CD14-positive monocyte (primary cell): ENCODE measurements at regions not wholly inside any gene's neighbourhood (a gene's known extent, or its start where the extent isn't known, plus 50 kb on each side); places are given as distances from the start of the nearest gene placed in this dataset.

Experiments used
- DNase-seq, 3 donors: peaks; one replicate each; pipeline ENCODE4 v3.0.0-alpha.2; 2011 to 2022
- H2AFZ ChIP-seq: 2 replicates; pipeline ENCODE4 v1.6.0; 2012; ENCODE audit warnings: mild to moderate bottlenecking, low read depth, low read length, inconsistent platforms; ENCODE audit not compliant: insufficient read depth, poor library complexity, severe bottlenecking
- H3K27ac ChIP-seq, 2 donors: 1 replicate in 1 of 2; 2 replicates in 1 of 2; pipeline ENCODE4 v1.5.1; 2012 to 2013; ENCODE audit warnings: low read length in 2 of 2, control low read depth in 1 of 2, inconsistent platforms in 1 of 2, low read depth in 1 of 2, mild to moderate bottlenecking in 1 of 2
- H3K27me3 ChIP-seq, 2 donors: one replicate each; pipeline versions ENCODE4 v1.6.0 to v1.6.1; 2011 to 2013; ENCODE audit warnings: low read length in 2 of 2; ENCODE audit not compliant: control insufficient read depth in 2 of 2, insufficient read depth in 2 of 2
- H3K36me3 ChIP-seq, 2 donors: replicated peaks in 1 of 2; 1 replicate in 1 of 2; 2 replicates in 1 of 2; pipeline versions ENCODE4 v1.5.1 to v1.6.1; 2012 to 2013; ENCODE audit warnings: low read length in 2 of 2, control low read depth in 1 of 2, inconsistent platforms in 1 of 2, mild to moderate bottlenecking in 1 of 2; ENCODE audit not compliant: insufficient read depth in 2 of 2, control insufficient read depth in 1 of 2
- H3K4me1 ChIP-seq, 2 donors: 1 replicate in 1 of 2; 2 replicates in 1 of 2; pipeline versions ENCODE4 v1.5.1 to v1.6.1; 2012 to 2013; ENCODE audit warnings: low read length in 2 of 2, control low read depth in 1 of 2, inconsistent platforms in 1 of 2, mild to moderate bottlenecking in 1 of 2, moderate library complexity in 1 of 2; ENCODE audit not compliant: insufficient read depth in 2 of 2, control insufficient read depth in 1 of 2
- H3K4me2 ChIP-seq: replicated peaks from 2 replicates; pipeline ENCODE3; 2012; ENCODE audit warnings: low read length, moderate library complexity, mild to moderate bottlenecking; ENCODE audit not compliant: poor library complexity, severe bottlenecking; ENCODE audit errors: extremely low read depth
- H3K4me3 ChIP-seq, 3 experiments: fragments of 200-600 bp in 1 of 3; sonication (generic) in 1 of 3; replicated peaks in 1 of 3; 1 replicate in 2 of 3; 2 replicates in 1 of 3; pipeline ENCODE4 v1.5.1; 2011 to 2013; ENCODE audit warnings: low read length in 3 of 3, mild to moderate bottlenecking in 3 of 3, control low read depth in 2 of 3, low read depth in 2 of 3, inconsistent platforms in 1 of 3, moderate library complexity in 1 of 3
- H3K79me2 ChIP-seq: 2 replicates; pipeline ENCODE4 v1.6.0; 2012; ENCODE audit warnings: mild to moderate bottlenecking, control low read depth, inconsistent platforms, low read length, moderate library complexity; ENCODE audit not compliant: insufficient read depth
- H3K9ac ChIP-seq: 2 replicates; pipeline ENCODE4 v1.6.0; 2017; ENCODE audit warnings: low read length, mild to moderate bottlenecking; ENCODE audit not compliant: insufficient read depth, poor library complexity, severe bottlenecking
- H3K9me3 ChIP-seq, 2 donors: replicated peaks in 1 of 2; 1 replicate in 1 of 2; 2 replicates in 1 of 2; pipeline versions ENCODE4 v1.5.1 to v1.6.1; 2012 to 2013; ENCODE audit warnings: low read length in 2 of 2, control low read depth in 1 of 2; ENCODE audit not compliant: control insufficient read depth in 1 of 2, insufficient read depth in 1 of 2
- H4K20me1 ChIP-seq: 2 replicates; pipeline ENCODE4 v1.6.0; 2012; ENCODE audit warnings: mild to moderate bottlenecking, low read length, control low read depth, moderate library complexity; ENCODE audit not compliant: insufficient read depth
- H3K27ac Mint-ChIP-seq, 7 donors: one replicate each; pipeline ENCODE4 v1.8.0; 2020; ENCODE audit warnings: mild to moderate bottlenecking in 7 of 7, mixed read lengths in 7 of 7, moderate library complexity in 6 of 7, inconsistent platforms in 2 of 7
- H3K27me3 Mint-ChIP-seq, 3 donors: one replicate each; pipeline ENCODE4 v1.8.0; 2021 to 2022; ENCODE audit warnings: low read depth in 3 of 3, mild to moderate bottlenecking in 3 of 3, mixed read lengths in 3 of 3, moderate library complexity in 3 of 3, inconsistent platforms in 1 of 3
- H3K36me3 Mint-ChIP-seq, 2 donors: one replicate each; pipeline ENCODE4 v1.8.0; 2020; ENCODE audit warnings: mixed read lengths in 2 of 2, inconsistent platforms in 1 of 2, mild to moderate bottlenecking in 1 of 2
- H3K4me1 Mint-ChIP-seq: one replicate; pipeline ENCODE4 v1.8.0; 2020; ENCODE audit warnings: mild to moderate bottlenecking, mixed read lengths
- H3K4me3 Mint-ChIP-seq, 2 donors: one replicate each; pipeline ENCODE4 v1.8.0; 2020; ENCODE audit warnings: mild to moderate bottlenecking in 2 of 2, mixed read lengths in 2 of 2, moderate library complexity in 1 of 2
- H3K9me3 Mint-ChIP-seq, 7 donors: one replicate each; pipeline ENCODE4 v1.8.0; 2020 to 2022; ENCODE audit warnings: mixed read lengths in 7 of 7, mild to moderate bottlenecking in 6 of 7, moderate library complexity in 6 of 7, inconsistent platforms in 2 of 7
- CTCF ChIP-seq: fragments of 200-600 bp; IDR thresholded peaks from one replicate; pipeline ENCODE4 v1.8.0; 2022; ENCODE audit warnings: antibody characterized with exemption, mild to moderate bottlenecking
- WGBS: methylation state at CpG from one replicate; pipeline ENCODE4 v1.1.5; 2013; ENCODE audit warnings: missing lambda C conversion rate; ENCODE audit not compliant: insufficient coverage; 5-methylcytosine and 5-hydroxymethylcytosine counted together
- intact Hi-C, 2 donors: fragments of 100-400 bp; cut with micrococcal nuclease; formaldehyde crosslinking; loops; one replicate each; pipeline versions ENCODE4 v1.15.0 to v1.15.1; 2023

- no peak overlapping the region for H3K27ac ChIP-seq
- no peaks in the 10 kb centered on the region for H3K9me3 Mint-ChIP-seq
These were observed 126.1 kb downstream of the PLEKHG1 start for GRCh38 chr6:150725795-150726194.

GRCh38 chr6:150729188-150729748, 129.6 kb downstream of the PLEKHG1 start:
- Histone ChIP-seq H3K9me3 (no peaks in the 10 kb centered on the region), H3K79me2 (no peaks in the 10 kb centered on the region), H3K4me3 (no peak overlapping the region), H3K27ac (no peak overlapping the region), H2AFZ (no peak overlapping the region), H3K4me2 (no peak overlapping the region), H4K20me1 (no peaks in the 10 kb centered on the region), H3K9ac (no peak overlapping the region), H3K4me1 (no peaks in the 10 kb centered on the region), H3K36me3 (no peaks in the 10 kb centered on the region), H3K27me3 (no peaks in the 10 kb centered on the region)
- intact Hi-C loops = no loop called here
- H3K27me3 Mint-ChIP-seq = peaks cover 2 to 4% (median 3%) of the 10 kb centered on the region in 3 donors
- H3K27ac Mint-ChIP-seq = no peak overlapping the region
- no peak for TF ChIP-seq CTCF
- no peak for DNase-seq
- H3K36me3 Mint-ChIP-seq = no peaks in the 10 kb centered on the region
- peaks cover 0 to 2% (median 0%) of the 10 kb centered on the region in 7 donors for H3K9me3 Mint-ChIP-seq
- WGBS = 86% methylated on average over 4 of the region's 7 CpGs
- H3K4me3 Mint-ChIP-seq = no peak overlapping the region
- H3K4me1 Mint-ChIP-seq = no peaks in the 10 kb centered on the region

More at GRCh38 chr6:150725795-150726194, 126.1 kb downstream of the PLEKHG1 start:
- H3K36me3 ChIP-seq = no peaks in the 10 kb centered on the region
- H3K79me2 ChIP-seq = no peaks in the 10 kb centered on the region
- WGBS = no CpG with 5 or more reads among the region's 1 CpG
- no peaks in the 10 kb centered on the region for H4K20me1 ChIP-seq
- TF ChIP-seq CTCF = no peak
- H3K4me1 Mint-ChIP-seq = no peaks in the 10 kb centered on the region
- H3K4me3 ChIP-seq = no peak overlapping the region
- H3K4me2 ChIP-seq = no peak overlapping the region
- H3K9me3 ChIP-seq = no peaks in the 10 kb centered on the region
- no peak overlapping the region for H3K27ac Mint-ChIP-seq
- H3K27me3 Mint-ChIP-seq = peaks cover 3 to 10% (median 4%) of the 10 kb centered on the region in 3 donors
- no peak overlapping the region for H3K4me3 Mint-ChIP-seq
- no peaks in the 10 kb centered on the region for H3K27me3 ChIP-seq
- no peak overlapping the region for H3K9ac ChIP-seq
- no peaks in the 10 kb centered on the region for H3K4me1 ChIP-seq
- H2AFZ ChIP-seq = no peak overlapping the region
- intact Hi-C loops = no loop called here
- no peaks in the 10 kb centered on the region for H3K36me3 Mint-ChIP-seq
- DNase-seq = no peak
